GM18907 (cell line): ENCODE measurements at regions not wholly inside any gene's neighbourhood (a gene's known extent, or its start where the extent isn't known, plus 50 kb on each side); places are given as distances from the start of the nearest gene placed in this dataset.
A peak's percentile ranks its signal among the peaks of the same experiment; 100 is the strongest.
"Not testable (repeated sequence)": the region's sequence is repeated elsewhere in the genome, so short reads cannot be mapped to it uniquely, and the experiment has no call there.

ENCODE experiments used
- ATAC-seq: cut with Tn5 transposase; IDR thresholded peaks from one replicate; pipeline ENCODE4 v1.9.1; 2021; ENCODE audit warnings: mild to moderate bottlenecking, moderate library complexity; ENCODE audit not compliant: unreplicated experiment

GRCh38 chr4:189780391-189780790, 160.3 kb upstream of the FRG1 start:
- ATAC-seq, result no peak

GRCh38 chr4:189784651-189785050, 156.0 kb upstream of the FRG1 start:
- no peak for ATAC-seq

- ATAC-seq, result no peak
Measured at GRCh38 chr4:189785257-189785656, 155.4 kb upstream of the FRG1 start.

GRCh38 chr4:189786447-189786846, 154.2 kb upstream of the FRG1 start:
- no peak for ATAC-seq

- ATAC-seq, result no peak
Measured at GRCh38 chr4:189787216-189788031, 153.2 kb upstream of the FRG1 start.

GRCh38 chr4:189792924-189793618, 147.6 kb upstream of the FRG1 start:
- ATAC-seq, result peak; percentile 95

- no peak for ATAC-seq
Measured at GRCh38 chr4:189800545-189801088, 140.1 kb upstream of the FRG1 start.

GRCh38 chr4:189802884-189803283, 137.8 kb upstream of the FRG1 start:
- ATAC-seq, result no peak

- ATAC-seq, result no peak
Measured at GRCh38 chr4:189804894-189805293, 135.8 kb upstream of the FRG1 start.

GRCh38 chr4:189806506-189806905, 134.2 kb upstream of the FRG1 start:
- no peak for ATAC-seq

- ATAC-seq, result no peak
Measured at GRCh38 chr4:189807031-189807430, 133.6 kb upstream of the FRG1 start.

- no peak for ATAC-seq
Measured at GRCh38 chr4:189809241-189809735, 131.4 kb upstream of the FRG1 start.

- no peak for ATAC-seq
Measured at GRCh38 chr4:189809839-189810238, 130.8 kb upstream of the FRG1 start.

- ATAC-seq, result not testable (repeated sequence)
Measured at GRCh38 chr4:189810318-189811181, 130.1 kb upstream of the FRG1 start.

GRCh38 chr4:189815404-189816192, 125.1 kb upstream of the FRG1 start:
- ATAC-seq, result no peak

GRCh38 chr4:189822326-189822725, 118.3 kb upstream of the FRG1 start:
- ATAC-seq, result no peak

- ATAC-seq, result no peak
Measured at GRCh38 chr4:189823591-189823990, 117.1 kb upstream of the FRG1 start.

GRCh38 chr4:189825466-189825865, 115.2 kb upstream of the FRG1 start:
- ATAC-seq, result no peak

- ATAC-seq, result no peak
Measured at GRCh38 chr4:189826657-189827056, 114.0 kb upstream of the FRG1 start.

- ATAC-seq, result no peak
Measured at GRCh38 chr4:189828081-189828697, 112.5 kb upstream of the FRG1 start.
